GM18907 (cell line): ENCODE measurements at regions not wholly inside any gene's neighbourhood (a gene's known extent, or its start where the extent isn't known, plus 50 kb on each side); places are given as distances from the start of the nearest gene placed in this dataset.

Experiments used
- ATAC-seq: cut with Tn5 transposase; IDR thresholded peaks from one replicate; pipeline ENCODE4 v1.9.1; 2021; ENCODE audit warnings: mild to moderate bottlenecking, moderate library complexity; ENCODE audit not compliant: unreplicated experiment

- ATAC-seq: no peak
Observed at GRCh38 chr12:40552868-40553267, 139.4 kb upstream of the CNTN1 start.

- no peak for ATAC-seq
Observed at GRCh38 chr12:40557980-40558379, 134.3 kb upstream of the CNTN1 start.

- peak; percentile 57 for ATAC-seq
Observed at GRCh38 chr12:40559865-40560264, 132.4 kb upstream of the CNTN1 start.

DNA sequence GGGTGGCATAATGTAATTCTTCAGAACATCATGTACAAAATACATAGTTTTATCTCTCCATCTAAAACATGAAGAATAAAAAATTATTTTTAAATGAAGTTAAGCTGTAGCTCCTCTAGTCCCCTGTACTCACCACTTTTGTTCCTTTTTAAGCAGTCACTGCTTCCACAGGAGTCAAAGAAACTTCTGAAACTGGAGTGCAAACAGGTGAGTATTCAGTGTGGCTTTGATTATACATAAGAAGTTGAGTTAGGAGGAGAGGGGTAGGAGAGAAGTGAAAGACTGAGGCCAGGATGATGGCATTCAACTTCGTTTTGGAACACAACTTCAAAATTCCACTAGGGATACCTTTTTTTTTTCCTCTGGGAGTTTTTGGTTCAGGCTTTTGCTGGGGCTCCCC is 131.4 kb upstream of the CNTN1 start:
- ATAC-seq: no peak

DNA sequence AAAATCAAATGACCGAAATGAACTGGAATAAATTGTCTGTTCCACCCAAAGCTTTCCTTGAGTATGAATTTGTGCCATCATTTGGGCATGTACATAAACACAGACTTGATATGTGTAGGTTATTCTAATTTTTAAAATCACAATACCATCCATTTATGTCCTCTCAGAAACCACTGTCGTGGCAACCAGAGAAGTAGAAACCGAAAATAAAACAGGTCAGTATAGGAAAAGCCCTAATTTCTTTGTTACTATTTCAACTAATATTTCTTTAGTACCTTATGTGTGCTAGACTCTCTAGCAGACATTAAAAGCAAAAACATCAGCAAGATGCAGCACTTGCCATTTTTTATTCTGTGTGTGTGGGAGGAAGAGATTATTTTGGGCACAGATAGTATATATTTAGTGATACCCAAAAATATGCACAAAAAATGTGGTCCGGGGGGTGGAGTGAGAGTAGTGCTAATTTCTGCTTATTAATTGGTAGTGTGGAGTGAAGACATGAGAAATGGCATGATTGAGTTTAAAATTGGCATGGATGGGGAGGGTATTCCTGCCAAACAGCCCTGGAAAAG is 130.8 kb upstream of the CNTN1 start:
- peak; percentile 56 for ATAC-seq

- ATAC-seq: no peak
Observed at GRCh38 chr12:40565029-40565633, 127.1 kb upstream of the CNTN1 start.

- ATAC-seq: no peak
Observed at GRCh38 chr12:40566271-40566670, 126.0 kb upstream of the CNTN1 start.

DNA sequence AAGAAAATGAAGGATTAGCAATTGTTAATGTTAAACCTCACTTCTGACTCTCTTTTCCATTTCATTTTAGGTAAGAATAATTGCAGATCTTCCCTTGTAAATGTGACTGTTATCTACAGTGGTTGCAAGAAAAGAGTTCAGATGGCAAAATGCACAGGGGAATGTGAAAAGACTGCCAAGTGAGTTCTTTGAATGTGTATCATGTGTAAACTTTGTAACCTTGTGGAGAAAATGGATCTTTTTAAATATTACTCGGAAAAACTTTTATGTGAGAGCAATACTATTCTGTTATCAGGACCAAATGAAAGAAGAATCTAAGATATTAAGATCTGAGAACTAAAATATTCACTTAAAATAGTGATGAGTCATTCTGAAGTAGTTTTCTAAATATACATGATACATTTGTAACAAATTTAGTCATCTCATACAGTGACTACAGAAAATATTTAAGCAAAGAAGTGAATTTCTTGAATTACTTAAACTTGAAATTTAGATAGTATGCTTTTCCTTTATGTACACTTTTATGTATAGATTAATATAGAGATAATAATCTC is 122.5 kb upstream of the CNTN1 start:
- no peak for ATAC-seq

GRCh38 chr12:40573024-40573423 is 119.2 kb upstream of the CNTN1 start:
- ATAC-seq: no peak

DNA sequence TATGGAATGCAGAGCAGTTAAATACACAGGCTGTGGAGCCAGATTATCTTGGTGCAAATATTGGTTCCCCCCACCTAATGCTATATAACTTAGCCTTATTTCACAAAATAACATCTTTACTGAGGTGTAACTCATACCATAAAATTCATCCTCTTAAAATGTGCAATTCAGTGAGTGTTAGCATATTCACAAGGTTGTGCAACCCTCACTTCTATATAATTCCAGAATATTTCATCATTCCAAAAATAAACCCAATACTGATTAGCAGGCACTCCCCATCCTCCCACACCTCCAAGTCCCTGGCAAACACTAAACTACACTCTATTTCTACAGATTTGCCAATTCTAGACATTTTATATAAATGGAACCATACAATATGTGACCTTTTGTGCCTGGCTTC is 116.3 kb upstream of the CNTN1 start:
- ATAC-seq: no peak

GRCh38 chr12:40577834-40578233 is 114.4 kb upstream of the CNTN1 start:
- no peak for ATAC-seq

GRCh38 chr12:40579687-40580086 is 112.6 kb upstream of the CNTN1 start:
- no peak for ATAC-seq

- no peak for ATAC-seq
Observed at GRCh38 chr12:40580346-40580745, 111.9 kb upstream of the CNTN1 start.

DNA sequence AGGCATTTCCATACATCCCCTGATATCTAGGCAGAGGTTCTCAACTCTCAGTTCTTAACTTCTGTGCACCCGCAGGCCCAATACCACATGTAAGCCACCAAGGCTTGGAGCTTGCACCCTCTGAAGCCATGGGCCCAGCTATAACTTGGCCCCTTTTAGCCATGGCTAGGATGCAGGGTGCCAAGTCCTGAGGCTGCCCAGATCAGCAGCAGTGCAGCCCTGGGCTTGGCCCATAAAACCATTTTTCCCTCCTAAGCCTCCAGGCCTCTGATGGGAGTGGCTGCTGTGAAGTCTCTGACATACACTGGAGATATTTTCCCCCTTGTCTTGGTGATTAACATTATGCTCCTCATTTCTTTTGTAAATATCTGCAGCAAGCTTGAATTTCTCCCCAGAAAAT is 110.3 kb upstream of the CNTN1 start:
- ATAC-seq: no peak

GRCh38 chr12:40583743-40584142 is 108.5 kb upstream of the CNTN1 start:
- ATAC-seq: no peak

- ATAC-seq: no peak
Observed at GRCh38 chr12:40584763-40585162, 107.5 kb upstream of the CNTN1 start.

GRCh38 chr12:40586823-40587222 is 105.4 kb upstream of the CNTN1 start:
- ATAC-seq: no peak

- no peak for ATAC-seq
Observed at GRCh38 chr12:40587421-40587820, 104.8 kb upstream of the CNTN1 start.

DNA sequence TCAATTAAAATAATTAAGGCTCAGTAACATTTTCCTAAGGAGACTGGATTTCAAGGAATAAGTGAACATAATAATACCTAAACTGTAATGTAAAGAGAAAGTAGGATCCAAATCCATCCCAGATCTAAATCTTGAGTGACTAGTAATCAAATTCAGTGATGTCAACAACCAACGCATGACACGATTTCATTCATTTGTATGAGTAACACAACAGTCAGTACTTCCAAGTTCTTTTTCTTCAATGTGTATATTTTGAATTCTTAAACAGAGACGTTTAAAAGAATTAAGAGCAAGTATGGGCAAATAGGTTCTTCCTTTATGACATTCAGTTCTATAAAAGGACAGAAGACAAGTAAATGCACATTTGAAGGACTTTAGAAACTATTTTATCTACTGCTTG is 104.3 kb upstream of the CNTN1 start:
- no peak for ATAC-seq

DNA sequence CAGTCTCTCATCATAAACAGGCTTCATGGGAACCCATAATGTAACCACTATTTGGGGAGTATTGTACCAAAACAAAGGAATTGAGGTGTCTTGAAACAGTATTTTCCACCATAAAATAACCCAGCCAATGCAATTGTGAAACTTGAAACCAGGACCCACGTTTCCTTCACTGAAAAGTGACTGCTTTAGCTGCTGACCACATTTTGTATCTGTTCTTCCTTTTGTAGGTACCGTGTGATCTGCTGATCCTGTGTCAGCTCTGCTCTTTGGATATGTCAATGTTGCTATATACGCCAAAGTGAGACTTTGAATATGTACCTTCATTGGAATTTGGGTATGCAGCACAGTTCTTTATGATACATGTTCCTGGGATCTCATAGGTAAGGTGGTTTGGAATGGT is 95.1 kb upstream of the CNTN1 start:
- no peak for ATAC-seq

- ATAC-seq: no peak
Observed at GRCh38 chr12:40598073-40598472, 94.2 kb upstream of the CNTN1 start.

GRCh38 chr12:40602562-40602961 is 89.7 kb upstream of the CNTN1 start:
- no peak for ATAC-seq

- ATAC-seq: peak; percentile 68
Observed at GRCh38 chr12:40614923-40615322, 77.3 kb upstream of the CNTN1 start.
